A673 (cell line): ENCODE measurements at regions not wholly inside any gene's neighbourhood (a gene's known extent, or its start where the extent isn't known, plus 50 kb on each side); places are given as distances from the start of the nearest gene placed in this dataset.

Experiments used
- CTCF ChIP-seq: fragments of 300-800, 200-600 bp; sonication (generic); conservative IDR thresholded peaks from 2 replicates; pipeline ENCODE4 v1.5.1; 2017; ENCODE audit warnings: low read depth, mild to moderate bottlenecking, antibody characterized with exemption, low read length, moderate library complexity, mixed read lengths
- EZH2 ChIP-seq: fragments of 200-600 bp; sonication (generic); IDR thresholded peaks from 2 replicates; pipeline ENCODE4 v1.6.1; 2017; ENCODE audit warnings: borderline replicate concordance, low read depth, mild to moderate bottlenecking, mixed read lengths, antibody characterized with exemption, low read length; ENCODE audit not compliant: poor library complexity, severe bottlenecking

GRCh38 chrX:87805829-87806490, 288.4 kb downstream of the KLHL4 start:
- TF ChIP-seq CTCF (no peak), EZH2 (no peak)
